H9 (cell line): ENCODE measurements at regions not wholly inside any gene's neighbourhood (a gene's known extent, or its start where the extent isn't known, plus 50 kb on each side); places are given as distances from the start of the nearest gene placed in this dataset.

ENCODE experiments used
- DNase-seq: peaks from one replicate; pipeline ENCODE4 v3.0.0-alpha.2; 2017
- H2AFZ ChIP-seq: one replicate; pipeline ENCODE4 v1.6.1; 2013; ENCODE audit warnings: mild to moderate bottlenecking, low read length, control low read depth, moderate library complexity
- H2AK5ac ChIP-seq: 2 replicates; pipeline ENCODE4 v1.6.1; 2013; ENCODE audit warnings: low read length, control low read depth, mixed read lengths; ENCODE audit not compliant: insufficient read length
- H2BK120ac ChIP-seq: one replicate; pipeline ENCODE4 v1.6.1; 2013; ENCODE audit warnings: low read depth, mild to moderate bottlenecking, low read length, control low read depth, inconsistent platforms; ENCODE audit not compliant: poor library complexity, severe bottlenecking
- H2BK12ac ChIP-seq: 2 replicates; pipeline ENCODE4 v1.6.1; 2013; ENCODE audit warnings: low read length, control low read depth, mixed read lengths, low read depth; ENCODE audit not compliant: insufficient read length
- H2BK15ac ChIP-seq: 2 replicates; pipeline ENCODE4 v1.6.1; 2013; ENCODE audit warnings: low read depth, low read length, control low read depth
- H2BK20ac ChIP-seq: one replicate; pipeline ENCODE4 v1.6.1; 2013; ENCODE audit warnings: low read depth, mild to moderate bottlenecking, low read length, control low read depth, inconsistent platforms; ENCODE audit not compliant: poor library complexity, severe bottlenecking
- H2BK5ac ChIP-seq: 2 replicates; pipeline ENCODE4 v1.6.1; 2013; ENCODE audit warnings: low read length, control low read depth, mixed read lengths; ENCODE audit not compliant: insufficient read length
- H3K14ac ChIP-seq: 2 replicates; pipeline ENCODE4 v1.6.1; 2013; ENCODE audit warnings: low read length, control low read depth; ENCODE audit not compliant: insufficient read depth
- H3K18ac ChIP-seq: 2 replicates; pipeline ENCODE4 v1.6.1; 2013; ENCODE audit warnings: low read depth, mild to moderate bottlenecking, mixed read lengths, low read length, control low read depth; ENCODE audit not compliant: insufficient read length
- H3K23ac ChIP-seq: 2 replicates; pipeline ENCODE4 v1.6.1; 2013; ENCODE audit warnings: low read length, control low read depth, mixed read lengths, low read depth; ENCODE audit not compliant: insufficient read length
- H3K23me2 ChIP-seq: 2 replicates; pipeline ENCODE4 v1.6.1; 2013; ENCODE audit warnings: low read depth, mild to moderate bottlenecking, mixed read lengths, low read length, control low read depth; ENCODE audit not compliant: insufficient read length, poor library complexity, severe bottlenecking
- H3K27ac ChIP-seq: 2 replicates; pipeline ENCODE4 v1.5.1; 2013; ENCODE audit warnings: low read length, control low read depth, mixed read lengths, low read depth; ENCODE audit not compliant: insufficient read length
- H3K27me3 ChIP-seq: 2 replicates; pipeline ENCODE4 v1.6.1; 2013; ENCODE audit warnings: low read length, control low read depth, inconsistent platforms; ENCODE audit not compliant: insufficient read depth
- H3K4ac ChIP-seq: 2 replicates; pipeline ENCODE4 v1.6.1; 2013; ENCODE audit warnings: low read depth, mild to moderate bottlenecking, control low read depth, inconsistent platforms, low read length, moderate library complexity
- H3K4me1 ChIP-seq: 2 replicates; pipeline ENCODE4 v1.6.1; 2013; ENCODE audit warnings: low read length, control low read depth, inconsistent platforms; ENCODE audit not compliant: insufficient read depth
- H3K4me2 ChIP-seq: 2 replicates; pipeline ENCODE4 v1.6.1; 2013; ENCODE audit warnings: low read length, control low read depth, mixed read lengths; ENCODE audit not compliant: insufficient read length, insufficient read depth
- H3K56ac ChIP-seq: 2 replicates; pipeline ENCODE4 v1.6.1; 2013; ENCODE audit warnings: low read depth, mild to moderate bottlenecking, mixed read lengths, low read length, control low read depth; ENCODE audit not compliant: insufficient read length
- H3K79me1 ChIP-seq: 2 replicates; pipeline ENCODE4 v1.6.1; 2013; ENCODE audit warnings: low read depth, mild to moderate bottlenecking, moderate library complexity, low read length, control low read depth, inconsistent platforms; ENCODE audit not compliant: insufficient read depth, poor library complexity, severe bottlenecking
- H3K79me2 ChIP-seq: 2 replicates; pipeline ENCODE4 v1.6.1; 2013; ENCODE audit warnings: low read length, control low read depth, inconsistent platforms; ENCODE audit not compliant: insufficient read depth
- H3K9ac ChIP-seq: 2 replicates; pipeline ENCODE4 v1.6.1; 2013; ENCODE audit warnings: low read length, control low read depth, mixed read lengths; ENCODE audit not compliant: insufficient read length; ENCODE audit errors: extremely low read depth
- H3K9me3 ChIP-seq: one replicate; pipeline ENCODE4 v1.6.1; 2013; ENCODE audit warnings: low read depth, low read length, inconsistent platforms; ENCODE audit not compliant: control insufficient read depth
- H3T11ph ChIP-seq: one replicate; pipeline ENCODE4 v1.6.1; 2013; ENCODE audit warnings: mild to moderate bottlenecking, low read length, control low read depth, inconsistent platforms
- H4K20me1 ChIP-seq: one replicate; pipeline ENCODE4 v1.6.1; 2013; ENCODE audit not compliant: control insufficient read depth, insufficient read length, insufficient read depth
- H4K5ac ChIP-seq: 2 replicates; pipeline ENCODE4 v1.6.1; 2013; ENCODE audit warnings: low read depth, mild to moderate bottlenecking, mixed read lengths, low read length, control low read depth; ENCODE audit not compliant: insufficient read length
- H4K8ac ChIP-seq: replicated peaks from 2 replicates; pipeline ENCODE4 v1.6.1; 2013; ENCODE audit warnings: low read length, control low read depth, mixed read lengths, low read depth; ENCODE audit not compliant: insufficient read length
- H4K91ac ChIP-seq: 2 replicates; pipeline ENCODE4 v1.6.1; 2013; ENCODE audit warnings: low read depth, mild to moderate bottlenecking, moderate library complexity, mixed read lengths, low read length, control low read depth; ENCODE audit not compliant: insufficient read length
- H3K27ac Mint-ChIP-seq, 3 experiments: 2 replicates in 2 of 3; 3 replicates in 1 of 3; pipeline ENCODE4 v1.8.0; 2020 to 2021; ENCODE audit warnings: mixed read lengths in 3 of 3, mild to moderate bottlenecking in 1 of 3, moderate library complexity in 1 of 3
- H3K27me3 Mint-ChIP-seq: 2 replicates; pipeline ENCODE4 v1.8.0; 2021; ENCODE audit warnings: low read depth, mild to moderate bottlenecking, moderate library complexity, mixed read lengths
- H3K36me3 Mint-ChIP-seq, 3 experiments: 2 replicates in 2 of 3; 3 replicates in 1 of 3; pipeline ENCODE4 v1.8.0; 2020 to 2021; ENCODE audit warnings: low read depth in 3 of 3, mixed read lengths in 3 of 3; ENCODE audit not compliant: insufficient read depth in 1 of 3
- H3K4me1 Mint-ChIP-seq, 2 experiments: 2 replicates each; pipeline ENCODE4 v1.8.0; 2020; ENCODE audit warnings: mixed read lengths in 2 of 2
- H3K4me3 Mint-ChIP-seq, 2 experiments: 2 replicates in 1 of 2; 3 replicates in 1 of 2; pipeline ENCODE4 v1.8.0; 2020 to 2021; ENCODE audit warnings: mild to moderate bottlenecking in 2 of 2, mixed read lengths in 2 of 2, moderate library complexity in 1 of 2
- H3K9me3 Mint-ChIP-seq, 2 experiments: 2 replicates in 1 of 2; 3 replicates in 1 of 2; pipeline ENCODE4 v1.8.0; 2020; ENCODE audit warnings: mild to moderate bottlenecking in 2 of 2, mixed read lengths in 2 of 2, moderate library complexity in 1 of 2
- CTCF ChIP-seq: fragments of 200-600 bp; sonication (generic); conservative IDR thresholded peaks from 3 replicates; pipeline ENCODE4 v1.8.0; 2021; ENCODE audit warnings: antibody characterized with exemption, mild to moderate bottlenecking
- WGBS: extraction: QIAGEN DNeasy Blood & Tissue Kit; methylation state at CpG from one replicate; pipeline ENCODE4 v1.1.7; 2013; ENCODE audit warnings: missing lambda C conversion rate, low lambda C conversion rate, mixed read lengths; ENCODE audit not compliant: insufficient read length; ENCODE audit errors: extremely low coverage; 5-methylcytosine and 5-hydroxymethylcytosine counted together

- Histone ChIP-seq H4K20me1 (no peaks in the 10 kb centered on the region), H3K4me2 (no peak overlapping the region), H3K18ac (no peak overlapping the region), H4K5ac (no peak overlapping the region), H3K23me2 (no peaks in the 10 kb centered on the region), H3K9me3 (no peaks in the 10 kb centered on the region), H3K4me1 (no peaks in the 10 kb centered on the region), H3K14ac (no peak overlapping the region), H3K27ac (no peak overlapping the region), H4K8ac (no peak overlapping the region), H2AFZ (no peak overlapping the region), H3T11ph (no peak overlapping the region), H4K91ac (no peak overlapping the region), H2BK5ac (no peak overlapping the region), H3K4ac (no peak overlapping the region), H3K23ac (no peak overlapping the region), H2AK5ac (no peak overlapping the region), H3K79me2 (no peaks in the 10 kb centered on the region), H3K79me1 (no peaks in the 10 kb centered on the region), H3K56ac (no peak overlapping the region), H3K27me3 (no peaks in the 10 kb centered on the region), H2BK120ac (no peak overlapping the region), H2BK20ac (no peak overlapping the region), H2BK12ac (no peak overlapping the region), H3K9ac (no peak overlapping the region), H2BK15ac (no peak overlapping the region)
- H3K4me3 Mint-ChIP-seq, result no peak overlapping the region
- peaks cover 68% of the 10 kb centered on the region for H3K27me3 Mint-ChIP-seq
- DNase-seq, result no peak
- no peaks in the 10 kb centered on the region for H3K4me1 Mint-ChIP-seq
- WGBS, result no CpG with 5 or more reads among the region's 1 CpG
- H3K36me3 Mint-ChIP-seq, result no peaks in the 10 kb centered on the region
- H3K27ac Mint-ChIP-seq, result no peak overlapping the region
- no peak for TF ChIP-seq CTCF
- no peaks in the 10 kb centered on the region for H3K9me3 Mint-ChIP-seq
Measured at GRCh38 chr2:176503776-176504175, 234.5 kb downstream of the MTX2 start.
